ENCODE measurements at regions not wholly inside any gene's neighbourhood (a gene's known extent, or its start where the extent isn't known, plus 50 kb on each side); places are given as distances from the start of the nearest gene placed in this dataset.

DNA sequence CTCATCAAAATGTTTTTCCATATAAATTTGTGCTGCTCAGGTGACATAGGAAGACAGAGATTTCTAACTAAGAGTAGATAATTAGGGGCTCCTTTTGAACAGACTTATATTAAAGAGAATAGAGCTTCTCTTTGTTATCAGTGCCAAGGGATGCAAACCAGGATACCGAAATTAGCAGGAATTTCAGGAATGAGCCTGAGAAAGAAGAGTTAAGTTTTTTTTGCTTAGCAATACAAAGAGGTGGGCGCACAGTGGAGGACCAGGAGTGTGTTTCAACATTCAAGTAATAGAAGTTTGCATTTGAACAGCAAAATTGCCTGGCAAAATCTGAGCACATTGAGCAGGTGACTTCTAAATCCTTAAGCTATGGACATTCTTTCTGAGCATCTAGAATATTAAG, 541.3 kb downstream of the GBA3 start:
- DNase-seq (ENCODE audit: low spot score) = no peak
- TF ChIP-seq, protein P1, sequence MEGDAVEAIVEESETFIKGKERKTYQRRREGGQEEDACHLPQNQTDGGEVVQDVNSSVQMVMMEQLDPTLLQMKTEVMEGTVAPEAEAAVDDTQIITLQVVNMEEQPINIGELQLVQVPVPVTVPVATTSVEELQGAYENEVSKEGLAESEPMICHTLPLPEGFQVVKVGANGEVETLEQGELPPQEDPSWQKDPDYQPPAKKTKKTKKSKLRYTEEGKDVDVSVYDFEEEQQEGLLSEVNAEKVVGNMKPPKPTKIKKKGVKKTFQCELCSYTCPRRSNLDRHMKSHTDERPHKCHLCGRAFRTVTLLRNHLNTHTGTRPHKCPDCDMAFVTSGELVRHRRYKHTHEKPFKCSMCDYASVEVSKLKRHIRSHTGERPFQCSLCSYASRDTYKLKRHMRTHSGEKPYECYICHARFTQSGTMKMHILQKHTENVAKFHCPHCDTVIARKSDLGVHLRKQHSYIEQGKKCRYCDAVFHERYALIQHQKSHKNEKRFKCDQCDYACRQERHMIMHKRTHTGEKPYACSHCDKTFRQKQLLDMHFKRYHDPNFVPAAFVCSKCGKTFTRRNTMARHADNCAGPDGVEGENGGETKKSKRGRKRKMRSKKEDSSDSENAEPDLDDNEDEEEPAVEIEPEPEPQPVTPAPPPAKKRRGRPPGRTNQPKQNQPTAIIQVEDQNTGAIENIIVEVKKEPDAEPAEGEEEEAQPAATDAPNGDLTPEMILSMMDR (IDR thresholded peaks at IDR 0.05; ENCODE audit: extremely low read depth, missing control alignments) = no peak

DNA sequence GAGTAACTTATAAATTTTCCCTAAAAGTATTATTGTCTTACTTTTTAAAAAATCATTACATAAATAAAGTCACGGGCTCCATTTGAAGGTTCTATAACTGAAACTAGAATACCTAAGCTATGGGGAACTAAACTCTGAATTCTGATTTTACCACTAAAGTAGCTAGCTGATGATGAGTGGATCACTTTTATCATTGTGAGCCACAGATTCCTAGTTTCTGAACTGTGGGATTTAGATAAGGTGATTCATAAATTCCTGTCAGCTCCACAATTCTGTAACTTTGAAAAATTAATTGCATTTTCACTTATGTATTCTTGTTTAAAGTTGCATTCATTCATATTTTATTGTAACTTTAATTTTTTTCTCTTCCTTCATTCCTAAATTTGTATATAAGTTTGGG, 540.9 kb downstream of the GBA3 start:
- no peak for DNase-seq (ENCODE audit: low spot score)
- TF ChIP-seq, protein P1 (IDR thresholded peaks at IDR 0.05; ENCODE audit: extremely low read depth, missing control alignments) = no peak

DNA sequence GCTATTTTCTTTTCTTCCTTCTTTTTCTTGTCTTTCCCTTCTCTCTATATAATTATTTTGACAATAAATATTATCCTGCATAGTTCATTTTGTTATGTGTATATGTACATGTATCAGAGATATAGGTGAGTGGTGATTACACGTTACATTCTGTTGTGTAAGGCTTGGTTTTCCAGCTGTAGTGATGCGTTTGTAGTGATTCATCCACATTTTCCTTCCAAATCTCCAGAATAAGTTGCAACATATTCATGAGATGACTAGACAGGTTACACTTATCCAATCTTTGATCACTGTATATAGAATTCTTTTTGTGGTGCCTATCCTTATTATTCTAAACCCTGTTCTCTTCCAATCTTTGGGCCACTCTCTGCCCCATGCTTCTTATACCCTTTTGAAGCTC, 540.2 kb downstream of the GBA3 start:
- no peak for DNase-seq (ENCODE audit: low spot score)
- TF ChIP-seq, protein P1 (IDR thresholded peaks at IDR 0.05; ENCODE audit: extremely low read depth, missing control alignments) = no peak

DNA sequence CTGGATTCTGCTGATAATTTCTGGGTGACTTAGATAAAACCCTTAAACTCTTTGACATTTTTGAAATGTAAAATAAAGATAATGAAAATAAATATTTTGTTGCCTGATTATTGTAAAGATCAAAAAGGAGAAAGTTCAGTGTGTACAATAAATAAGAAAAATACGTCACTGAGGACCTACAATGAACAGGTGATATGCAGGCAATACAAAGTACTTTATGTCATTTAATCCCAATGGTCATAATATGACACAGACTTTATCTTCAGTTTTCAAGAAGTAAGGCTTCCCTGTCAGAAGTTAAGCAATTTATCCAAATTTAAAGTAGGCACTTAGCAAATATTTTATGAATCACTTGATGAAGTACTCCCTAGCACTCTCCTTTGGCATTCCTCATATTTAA, 532.8 kb downstream of the GBA3 start:
- TF ChIP-seq, protein P1 (IDR thresholded peaks at IDR 0.05; ENCODE audit: extremely low read depth, missing control alignments) = no peak
- DNase-seq (ENCODE audit: low spot score) = no peak

DNA sequence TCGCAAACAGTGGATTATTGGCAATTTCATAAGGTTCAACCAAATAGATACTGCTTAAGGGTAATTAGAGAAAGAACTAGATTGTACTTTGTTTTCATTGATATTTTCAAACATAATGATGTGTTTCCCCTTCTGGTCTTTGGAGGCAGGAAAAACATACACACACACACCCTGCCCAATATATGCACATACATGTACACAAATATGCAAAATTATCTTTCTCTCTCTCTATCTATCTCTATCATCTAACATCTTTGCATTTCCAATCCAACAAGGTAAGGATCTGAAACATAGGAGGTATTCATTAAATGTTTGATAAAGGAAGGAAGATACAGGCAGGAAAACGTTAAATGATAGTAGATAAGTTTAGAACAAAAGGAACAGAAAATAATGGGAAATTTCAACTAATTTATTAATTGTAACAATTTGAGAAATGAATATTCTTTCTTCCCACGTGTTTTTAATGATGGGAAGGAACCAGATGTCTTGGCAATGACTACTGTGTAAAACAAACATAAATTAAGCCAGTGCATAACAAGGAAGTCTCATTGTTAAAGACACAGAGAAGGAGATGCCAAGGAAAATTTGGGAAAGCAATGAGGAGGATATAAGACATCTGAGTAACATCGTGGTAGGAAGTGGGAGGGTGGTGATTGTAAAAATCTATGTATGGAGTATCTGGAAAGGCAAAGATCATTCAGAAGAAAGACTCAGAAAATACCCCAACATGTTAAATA, 532.1 kb downstream of the GBA3 start:
- no peak for DNase-seq (ENCODE audit: low spot score)
- TF ChIP-seq, protein P1 (IDR thresholded peaks at IDR 0.05; ENCODE audit: extremely low read depth, missing control alignments) = no peak

DNA sequence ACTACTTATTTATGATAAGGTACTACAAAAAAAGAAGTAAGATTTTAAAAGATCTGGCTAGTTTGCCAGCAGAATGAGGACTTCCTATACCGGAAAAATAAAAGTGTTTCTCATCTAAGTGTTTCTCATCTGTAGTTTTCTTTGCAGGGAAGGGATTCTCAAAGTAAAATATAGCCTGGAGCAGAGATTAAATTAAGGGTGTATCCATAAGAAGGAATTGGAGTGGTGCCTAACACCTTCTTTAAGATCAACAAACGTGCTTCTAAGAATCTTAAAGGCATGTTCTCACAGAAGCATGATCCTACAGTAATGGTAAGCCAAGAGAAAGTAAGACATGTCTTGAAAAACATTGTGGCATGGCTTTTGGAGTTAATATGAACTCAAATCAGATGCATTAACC, 528.2 kb downstream of the GBA3 start:
- TF ChIP-seq, protein P1 (IDR thresholded peaks at IDR 0.05; ENCODE audit: extremely low read depth, missing control alignments) = no peak
- DNase-seq (ENCODE audit: low spot score) = no peak

DNA sequence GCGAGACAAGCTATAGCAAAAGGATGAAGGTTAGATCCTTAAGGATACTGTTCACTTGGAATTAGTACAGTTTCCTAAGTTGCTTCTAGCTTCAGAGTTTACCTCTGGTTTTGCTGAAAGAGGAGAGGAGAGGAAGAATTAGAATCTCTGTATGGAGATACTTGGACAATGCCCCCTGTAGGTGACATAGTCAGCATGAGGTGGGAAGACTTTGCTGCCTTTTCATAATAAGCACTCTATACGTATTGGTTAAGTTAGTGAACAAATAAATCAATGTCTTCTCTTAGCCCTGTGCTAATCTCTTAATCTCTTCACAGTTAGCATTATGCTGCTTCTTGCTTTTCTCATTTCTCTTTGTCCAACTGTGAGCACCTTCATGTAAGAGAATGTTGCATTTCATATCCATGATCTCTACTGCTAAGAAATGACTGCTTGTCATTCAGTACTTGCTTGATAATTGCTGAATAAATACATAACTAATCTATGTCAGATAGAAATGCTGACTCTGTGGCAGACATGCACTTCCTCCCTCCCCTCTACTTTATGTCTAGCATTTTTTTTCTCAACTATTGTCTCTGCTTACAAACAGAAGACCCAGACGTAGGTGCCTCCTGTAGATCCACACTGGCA, 527.2 kb downstream of the GBA3 start:
- TF ChIP-seq, protein P1 (IDR thresholded peaks at IDR 0.05; ENCODE audit: extremely low read depth, missing control alignments) = no peak
- no peak for DNase-seq (ENCODE audit: low spot score)

Measured in GM20000 (cell line).